GM23338 (cell line): ENCODE measurements at regions not wholly inside any gene's neighbourhood (a gene's known extent, or its start where the extent isn't known, plus 50 kb on each side); places are given as distances from the start of the nearest gene placed in this dataset.

Source experiments
- ATAC-seq: fragments of 200-7000 bp; cut with Tn5 transposase; 3 replicates; pipeline ENCODE4 v1.9.1; 2020
- DNase-seq: peaks from one replicate; pipeline ENCODE4 v3.0.0-alpha.2; 2015; ENCODE audit warnings: low spot score
- H2AFZ ChIP-seq: fragments of 200-600 bp; sonication (generic); 2 replicates; pipeline ENCODE4 v1.8.0; 2016; ENCODE audit warnings: antibody characterized with exemption, mild to moderate bottlenecking, moderate library complexity
- H3F3A ChIP-seq: fragments of 200-600 bp; sonication (generic); replicated peaks from 2 replicates; pipeline ENCODE4 v1.8.0; 2017; ENCODE audit warnings: antibody characterized with exemption, mixed run types, low read depth
- H3K27ac ChIP-seq: fragments of 200-600 bp; sonication (generic); 2 replicates; pipeline ENCODE4 v1.6.1; 2016; ENCODE audit warnings: low read depth
- H3K27me3 ChIP-seq: fragments of 200-600 bp; sonication (generic); 2 replicates; pipeline ENCODE4 v1.8.0; 2016; ENCODE audit warnings: mild to moderate bottlenecking, mixed run types, moderate library complexity; ENCODE audit not compliant: insufficient read depth
- H3K36me3 ChIP-seq: fragments of 200-600 bp; sonication (generic); 2 replicates; pipeline ENCODE4 v1.8.0; 2016; ENCODE audit warnings: mild to moderate bottlenecking; ENCODE audit not compliant: insufficient read depth
- H3K4me1 ChIP-seq: fragments of 200-600 bp; sonication (generic); 2 replicates; pipeline ENCODE4 v1.8.0; 2016; ENCODE audit warnings: mild to moderate bottlenecking, moderate library complexity; ENCODE audit not compliant: insufficient read depth
- H3K4me2 ChIP-seq: fragments of 200-600 bp; sonication (generic); 2 replicates; pipeline ENCODE4 v1.7.1; 2017; ENCODE audit warnings: mixed run types
- H3K4me3 ChIP-seq: fragments of 200-600 bp; sonication (generic); 2 replicates; pipeline ENCODE4 v1.6.1; 2016; ENCODE audit warnings: mixed run types
- H3K79me2 ChIP-seq: fragments of 200-600 bp; sonication (generic); replicated peaks from 2 replicates; pipeline ENCODE4 v1.8.0; 2017; ENCODE audit warnings: mild to moderate bottlenecking; ENCODE audit not compliant: insufficient read depth
- H3K9me2 ChIP-seq: fragments of 200-600 bp; sonication (generic); 2 replicates; pipeline ENCODE4 v1.8.0; 2017; ENCODE audit not compliant: insufficient read depth
- H4K20me1 ChIP-seq: fragments of 200-600 bp; sonication (generic); replicated peaks from 2 replicates; pipeline ENCODE4 v1.8.0; 2017; ENCODE audit warnings: mild to moderate bottlenecking; ENCODE audit not compliant: insufficient read depth
- H3K27ac Mint-ChIP-seq: 2 replicates; pipeline ENCODE4 v1.8.0; 2020; ENCODE audit warnings: inconsistent platforms, mild to moderate bottlenecking, moderate library complexity, mixed read lengths
- H3K27me3 Mint-ChIP-seq: 3 replicates; pipeline ENCODE4 v1.8.0; 2022; ENCODE audit warnings: low read depth, mild to moderate bottlenecking, moderate library complexity, mixed read lengths, inconsistent platforms; ENCODE audit not compliant: insufficient read depth, poor library complexity
- H3K36me3 Mint-ChIP-seq: 3 replicates; pipeline ENCODE4 v1.8.0; 2021; ENCODE audit warnings: low read depth, mild to moderate bottlenecking, inconsistent platforms, moderate library complexity, mixed read lengths
- H3K4me1 Mint-ChIP-seq: 3 replicates; pipeline ENCODE4 v1.8.0; 2020; ENCODE audit warnings: mild to moderate bottlenecking, inconsistent platforms, mixed read lengths
- H3K4me3 Mint-ChIP-seq: 3 replicates; pipeline ENCODE4 v1.8.0; 2021; ENCODE audit warnings: moderate library complexity, mild to moderate bottlenecking, inconsistent platforms, mixed read lengths
- H3K9me3 Mint-ChIP-seq: 3 replicates; pipeline ENCODE4 v1.8.0; 2020; ENCODE audit warnings: moderate library complexity, mild to moderate bottlenecking, inconsistent platforms, mixed read lengths
- CREB1 ChIP-seq: fragments of 250-450 bp; sonication (Bioruptor Pico); IDR thresholded peaks from 2 replicates; pipeline ENCODE4 v1.5.0; 2020; ENCODE audit warnings: low read depth, mild to moderate bottlenecking, moderate library complexity
- EZH2 ChIP-seq: fragments of 200-600 bp; sonication (generic); IDR thresholded peaks from one replicate; pipeline ENCODE4 v1.8.0; 2017; ENCODE audit warnings: antibody characterized with exemption, mild to moderate bottlenecking, low read depth; ENCODE audit not compliant: unreplicated experiment
- EZH2phosphoT487 ChIP-seq: fragments of 200-600 bp; sonication (generic); IDR thresholded peaks from one replicate; pipeline ENCODE4 v1.8.1; 2018; ENCODE audit warnings: antibody characterized with exemption; ENCODE audit not compliant: unreplicated experiment
- JUNB ChIP-seq: IDR thresholded peaks from one replicate; pipeline ENCODE4 v1.6.1; 2016; ENCODE audit warnings: antibody characterized with exemption; ENCODE audit not compliant: unreplicated experiment
- NANOG ChIP-seq: IDR thresholded peaks from 2 replicates; pipeline ENCODE4 v1.6.1; 2016; ENCODE audit warnings: antibody characterized with exemption, borderline replicate concordance
- POLR2AphosphoS5 ChIP-seq: IDR thresholded peaks from 2 replicates; pipeline ENCODE4 v1.6.1; 2016; ENCODE audit warnings: antibody characterized with exemption, low read depth
- STAT1 ChIP-seq: IDR thresholded peaks from one replicate; pipeline ENCODE4 v1.6.1; 2016; ENCODE audit warnings: antibody characterized with exemption; ENCODE audit not compliant: unreplicated experiment
- ZNF114 ChIP-seq: fragments of 250-450 bp; sonication (Bioruptor Pico); IDR thresholded peaks from 2 replicates; pipeline ENCODE4 v1.5.0; 2020; ENCODE audit warnings: mild to moderate bottlenecking, moderate library complexity
- ZNF331 ChIP-seq: fragments of 250-450 bp; sonication (Bioruptor Pico); IDR thresholded peaks from 2 replicates; pipeline ENCODE4 v1.5.0; 2020; ENCODE audit warnings: low read depth, mild to moderate bottlenecking, moderate library complexity
- TF ChIP-seq, protein P1 (sequence below): IDR thresholded peaks from 2 replicates; pipeline ENCODE4 v1.6.1; 2016; ENCODE audit warnings: antibody characterized with exemption
- TF ChIP-seq, protein P2 (sequence below): fragments of 250-450 bp; sonication (Bioruptor Pico); IDR thresholded peaks from 2 replicates; pipeline ENCODE4 v1.5.0; 2020; ENCODE audit warnings: mild to moderate bottlenecking, moderate library complexity
- TF ChIP-seq, protein P3 (sequence below), 2 experiments: fragments of 200-600 bp in 1 of 2; sonication (generic) in 1 of 2; conservative IDR thresholded peaks; 2 replicates each; pipeline versions ENCODE4 v1.5.1 to v1.6.1; 2016 to 2017; ENCODE audit warnings: antibody characterized with exemption in 2 of 2, low read depth in 2 of 2, mild to moderate bottlenecking in 2 of 2, moderate library complexity in 1 of 2
- TF ChIP-seq, protein P4 (sequence below): IDR thresholded peaks from one replicate; pipeline ENCODE4 v1.6.1; 2018; ENCODE audit warnings: antibody characterized with exemption; ENCODE audit not compliant: unreplicated experiment

DNA sequence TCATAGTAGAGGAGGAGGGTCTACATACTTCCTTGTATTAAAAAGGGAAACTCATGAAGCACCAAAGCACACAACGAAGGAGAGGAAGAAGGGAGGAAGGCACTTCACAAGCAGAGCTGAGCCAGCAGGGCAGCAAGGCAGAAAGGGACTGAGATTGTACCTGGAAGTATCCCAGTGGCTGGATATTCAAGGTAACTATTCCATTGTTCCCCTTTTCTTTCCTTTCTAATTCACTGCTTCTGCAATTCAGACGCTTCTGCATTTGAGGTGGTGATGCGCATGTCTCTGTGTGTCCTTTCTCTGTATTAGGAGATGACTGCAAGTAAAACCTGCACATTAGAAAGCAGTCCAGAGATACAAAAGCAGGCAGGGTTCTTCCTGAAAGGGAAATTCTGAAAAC, 54.9 kb downstream of the UBQLN2 start:
- peak overlapping the region; percentile 64 for H3K4me3 Mint-ChIP-seq
- no peaks in the 10 kb centered on the region for H3F3A ChIP-seq
- H3K27ac Mint-ChIP-seq, result peak overlapping the region; percentile 81
- H3K36me3 ChIP-seq, result no peaks in the 10 kb centered on the region
- H3K9me2 ChIP-seq, result no peaks in the 10 kb centered on the region
- peaks cover 16% of the 10 kb centered on the region for H3K9me3 Mint-ChIP-seq
- peak overlapping the region; percentile 48 for H3K4me3 ChIP-seq
- H3K27ac ChIP-seq, result peak overlapping the region; percentile 96
- peaks cover 17% of the 10 kb centered on the region; the same call in 2 of the 3 replicates for H3K4me1 Mint-ChIP-seq
- peaks cover 1% of the 10 kb centered on the region for H3K27me3 Mint-ChIP-seq
- H3K27me3 ChIP-seq, result no peaks in the 10 kb centered on the region
- DNase-seq (peak; percentile 24), ATAC-seq (peak; percentile 66)
- H4K20me1 ChIP-seq, result no peaks in the 10 kb centered on the region
- H3K36me3 Mint-ChIP-seq, result peaks cover 16% of the 10 kb centered on the region; the same call in 2 of the 3 replicates
- no peaks in the 10 kb centered on the region for H3K79me2 ChIP-seq
- peaks cover 19% of the 10 kb centered on the region for H3K4me1 ChIP-seq
- H3K4me2 ChIP-seq, result peak overlapping the region; percentile 74
- TF ChIP-seq, protein P1, sequence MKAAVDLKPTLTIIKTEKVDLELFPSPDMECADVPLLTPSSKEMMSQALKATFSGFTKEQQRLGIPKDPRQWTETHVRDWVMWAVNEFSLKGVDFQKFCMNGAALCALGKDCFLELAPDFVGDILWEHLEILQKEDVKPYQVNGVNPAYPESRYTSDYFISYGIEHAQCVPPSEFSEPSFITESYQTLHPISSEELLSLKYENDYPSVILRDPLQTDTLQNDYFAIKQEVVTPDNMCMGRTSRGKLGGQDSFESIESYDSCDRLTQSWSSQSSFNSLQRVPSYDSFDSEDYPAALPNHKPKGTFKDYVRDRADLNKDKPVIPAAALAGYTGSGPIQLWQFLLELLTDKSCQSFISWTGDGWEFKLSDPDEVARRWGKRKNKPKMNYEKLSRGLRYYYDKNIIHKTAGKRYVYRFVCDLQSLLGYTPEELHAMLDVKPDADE, result no peak
- TF ChIP-seq, protein P2, sequence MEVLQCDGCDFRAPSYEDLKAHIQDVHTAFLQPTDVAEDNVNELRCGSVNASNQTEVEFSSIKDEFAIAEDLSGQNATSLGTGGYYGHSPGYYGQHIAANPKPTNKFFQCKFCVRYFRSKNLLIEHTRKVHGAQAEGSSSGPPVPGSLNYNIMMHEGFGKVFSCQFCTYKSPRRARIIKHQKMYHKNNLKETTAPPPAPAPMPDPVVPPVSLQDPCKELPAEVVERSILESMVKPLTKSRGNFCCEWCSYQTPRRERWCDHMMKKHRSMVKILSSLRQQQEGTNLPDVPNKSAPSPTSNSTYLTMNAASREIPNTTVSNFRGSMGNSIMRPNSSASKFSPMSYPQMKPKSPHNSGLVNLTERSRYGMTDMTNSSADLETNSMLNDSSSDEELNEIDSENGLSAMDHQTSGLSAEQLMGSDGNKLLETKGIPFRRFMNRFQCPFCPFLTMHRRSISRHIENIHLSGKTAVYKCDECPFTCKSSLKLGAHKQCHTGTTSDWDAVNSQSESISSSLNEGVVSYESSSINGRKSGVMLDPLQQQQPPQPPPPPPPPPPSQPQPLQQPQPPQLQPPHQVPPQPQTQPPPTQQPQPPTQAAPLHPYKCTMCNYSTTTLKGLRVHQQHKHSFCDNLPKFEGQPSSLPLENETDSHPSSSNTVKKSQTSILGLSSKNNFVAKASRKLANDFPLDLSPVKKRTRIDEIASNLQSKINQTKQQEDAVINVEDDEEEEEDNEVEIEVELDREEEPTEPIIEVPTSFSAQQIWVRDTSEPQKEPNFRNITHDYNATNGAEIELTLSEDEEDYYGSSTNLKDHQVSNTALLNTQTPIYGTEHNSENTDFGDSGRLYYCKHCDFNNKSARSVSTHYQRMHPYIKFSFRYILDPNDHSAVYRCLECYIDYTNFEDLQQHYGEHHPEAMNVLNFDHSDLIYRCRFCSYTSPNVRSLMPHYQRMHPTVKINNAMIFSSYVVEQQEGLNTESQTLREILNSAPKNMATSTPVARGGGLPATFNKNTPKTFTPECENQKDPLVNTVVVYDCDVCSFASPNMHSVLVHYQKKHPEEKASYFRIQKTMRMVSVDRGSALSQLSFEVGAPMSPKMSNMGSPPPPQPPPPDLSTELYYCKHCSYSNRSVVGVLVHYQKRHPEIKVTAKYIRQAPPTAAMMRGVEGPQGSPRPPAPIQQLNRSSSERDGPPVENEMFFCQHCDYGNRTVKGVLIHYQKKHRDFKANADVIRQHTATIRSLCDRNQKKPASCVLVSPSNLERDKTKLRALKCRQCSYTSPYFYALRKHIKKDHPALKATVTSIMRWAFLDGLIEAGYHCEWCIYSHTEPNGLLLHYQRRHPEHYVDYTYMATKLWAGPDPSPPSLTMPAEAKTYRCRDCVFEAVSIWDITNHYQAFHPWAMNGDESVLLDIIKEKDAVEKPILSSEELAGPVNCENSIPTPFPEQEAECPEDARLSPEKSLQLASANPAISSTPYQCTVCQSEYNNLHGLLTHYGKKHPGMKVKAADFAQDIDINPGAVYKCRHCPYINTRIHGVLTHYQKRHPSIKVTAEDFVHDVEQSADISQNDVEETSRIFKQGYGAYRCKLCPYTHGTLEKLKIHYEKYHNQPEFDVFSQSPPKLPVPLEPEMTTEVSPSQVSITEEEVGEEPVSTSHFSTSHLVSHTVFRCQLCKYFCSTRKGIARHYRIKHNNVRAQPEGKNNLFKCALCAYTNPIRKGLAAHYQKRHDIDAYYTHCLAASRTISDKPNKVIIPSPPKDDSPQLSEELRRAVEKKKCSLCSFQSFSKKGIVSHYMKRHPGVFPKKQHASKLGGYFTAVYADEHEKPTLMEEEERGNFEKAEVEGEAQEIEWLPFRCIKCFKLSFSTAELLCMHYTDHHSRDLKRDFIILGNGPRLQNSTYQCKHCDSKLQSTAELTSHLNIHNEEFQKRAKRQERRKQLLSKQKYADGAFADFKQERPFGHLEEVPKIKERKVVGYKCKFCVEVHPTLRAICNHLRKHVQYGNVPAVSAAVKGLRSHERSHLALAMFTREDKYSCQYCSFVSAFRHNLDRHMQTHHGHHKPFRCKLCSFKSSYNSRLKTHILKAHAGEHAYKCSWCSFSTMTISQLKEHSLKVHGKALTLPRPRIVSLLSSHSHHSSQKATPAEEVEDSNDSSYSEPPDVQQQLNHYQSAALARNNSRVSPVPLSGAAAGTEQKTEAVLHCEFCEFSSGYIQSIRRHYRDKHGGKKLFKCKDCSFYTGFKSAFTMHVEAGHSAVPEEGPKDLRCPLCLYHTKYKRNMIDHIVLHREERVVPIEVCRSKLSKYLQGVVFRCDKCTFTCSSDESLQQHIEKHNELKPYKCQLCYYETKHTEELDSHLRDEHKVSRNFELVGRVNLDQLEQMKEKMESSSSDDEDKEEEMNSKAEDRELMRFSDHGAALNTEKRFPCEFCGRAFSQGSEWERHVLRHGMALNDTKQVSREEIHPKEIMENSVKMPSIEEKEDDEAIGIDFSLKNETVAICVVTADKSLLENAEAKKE (CRISPR knock-in tag), result no peak
- TF ChIP-seq, protein P3, sequence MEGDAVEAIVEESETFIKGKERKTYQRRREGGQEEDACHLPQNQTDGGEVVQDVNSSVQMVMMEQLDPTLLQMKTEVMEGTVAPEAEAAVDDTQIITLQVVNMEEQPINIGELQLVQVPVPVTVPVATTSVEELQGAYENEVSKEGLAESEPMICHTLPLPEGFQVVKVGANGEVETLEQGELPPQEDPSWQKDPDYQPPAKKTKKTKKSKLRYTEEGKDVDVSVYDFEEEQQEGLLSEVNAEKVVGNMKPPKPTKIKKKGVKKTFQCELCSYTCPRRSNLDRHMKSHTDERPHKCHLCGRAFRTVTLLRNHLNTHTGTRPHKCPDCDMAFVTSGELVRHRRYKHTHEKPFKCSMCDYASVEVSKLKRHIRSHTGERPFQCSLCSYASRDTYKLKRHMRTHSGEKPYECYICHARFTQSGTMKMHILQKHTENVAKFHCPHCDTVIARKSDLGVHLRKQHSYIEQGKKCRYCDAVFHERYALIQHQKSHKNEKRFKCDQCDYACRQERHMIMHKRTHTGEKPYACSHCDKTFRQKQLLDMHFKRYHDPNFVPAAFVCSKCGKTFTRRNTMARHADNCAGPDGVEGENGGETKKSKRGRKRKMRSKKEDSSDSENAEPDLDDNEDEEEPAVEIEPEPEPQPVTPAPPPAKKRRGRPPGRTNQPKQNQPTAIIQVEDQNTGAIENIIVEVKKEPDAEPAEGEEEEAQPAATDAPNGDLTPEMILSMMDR (conservative IDR thresholded peaks at IDR 0.05; ENCODE audit: low read depth in 2 of 2), result no peak
- no peak for TF ChIP-seq JUNB
- no peak for TF ChIP-seq STAT1
- no peak for TF ChIP-seq NANOG
- TF ChIP-seq ZNF331 (CRISPR knock-in tag), result no peak
- no peak for TF ChIP-seq EZH2
- no peak for TF ChIP-seq ZNF114
- TF ChIP-seq, protein P4, sequence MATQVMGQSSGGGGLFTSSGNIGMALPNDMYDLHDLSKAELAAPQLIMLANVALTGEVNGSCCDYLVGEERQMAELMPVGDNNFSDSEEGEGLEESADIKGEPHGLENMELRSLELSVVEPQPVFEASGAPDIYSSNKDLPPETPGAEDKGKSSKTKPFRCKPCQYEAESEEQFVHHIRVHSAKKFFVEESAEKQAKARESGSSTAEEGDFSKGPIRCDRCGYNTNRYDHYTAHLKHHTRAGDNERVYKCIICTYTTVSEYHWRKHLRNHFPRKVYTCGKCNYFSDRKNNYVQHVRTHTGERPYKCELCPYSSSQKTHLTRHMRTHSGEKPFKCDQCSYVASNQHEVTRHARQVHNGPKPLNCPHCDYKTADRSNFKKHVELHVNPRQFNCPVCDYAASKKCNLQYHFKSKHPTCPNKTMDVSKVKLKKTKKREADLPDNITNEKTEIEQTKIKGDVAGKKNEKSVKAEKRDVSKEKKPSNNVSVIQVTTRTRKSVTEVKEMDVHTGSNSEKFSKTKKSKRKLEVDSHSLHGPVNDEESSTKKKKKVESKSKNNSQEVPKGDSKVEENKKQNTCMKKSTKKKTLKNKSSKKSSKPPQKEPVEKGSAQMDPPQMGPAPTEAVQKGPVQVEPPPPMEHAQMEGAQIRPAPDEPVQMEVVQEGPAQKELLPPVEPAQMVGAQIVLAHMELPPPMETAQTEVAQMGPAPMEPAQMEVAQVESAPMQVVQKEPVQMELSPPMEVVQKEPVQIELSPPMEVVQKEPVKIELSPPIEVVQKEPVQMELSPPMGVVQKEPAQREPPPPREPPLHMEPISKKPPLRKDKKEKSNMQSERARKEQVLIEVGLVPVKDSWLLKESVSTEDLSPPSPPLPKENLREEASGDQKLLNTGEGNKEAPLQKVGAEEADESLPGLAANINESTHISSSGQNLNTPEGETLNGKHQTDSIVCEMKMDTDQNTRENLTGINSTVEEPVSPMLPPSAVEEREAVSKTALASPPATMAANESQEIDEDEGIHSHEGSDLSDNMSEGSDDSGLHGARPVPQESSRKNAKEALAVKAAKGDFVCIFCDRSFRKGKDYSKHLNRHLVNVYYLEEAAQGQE, result no peak
- TF ChIP-seq EZH2phosphoT487, result no peak
- no peak for TF ChIP-seq POLR2AphosphoS5
- no peak for TF ChIP-seq CREB1 (CRISPR knock-in tag)
- 0 out of 2 replicates have a peak overlapping the region, but pooled peaks have one; percentile 47 for H2AFZ ChIP-seq
